K562 (cell line): ENCODE measurements at regions not wholly inside any gene's neighbourhood (a gene's known extent, or its start where the extent isn't known, plus 50 kb on each side); places are given as distances from the start of the nearest gene placed in this dataset.

ENCODE experiments used
- ATAC-seq: fragments of 200-7000 bp; cut with Tn5 transposase; 3 replicates; pipeline ENCODE4 v1.9.1; 2020; ENCODE audit warnings: moderate library complexity
- BruUV-seq: library from RNA; stranded (reverse); fragments of 400-500 nt; replicated peaks from 2 replicates; lab custom pipeline; 2021; lab: Mats Ljungman, UMichigan
- CTCF ChIA-PET: fragments of 300-600 bp; formaldehyde crosslinking; extraction: SDS; loops from one replicate; lab custom pipeline; 2021; ENCODE audit warnings: low intra/inter-chr PET ratio; lab: Yijun Ruan, JAX
- POLR2A ChIA-PET: fragments of 300-600, 350-650 bp; sonication (Branson Sonifier 250); formaldehyde crosslinking; extraction: SDS; loops from one replicate; lab custom pipeline; 2021; ENCODE audit warnings: antibody characterized with exemption, inconsistent platforms; lab: Yijun Ruan, JAX
- DNase-seq, 4 experiments: peaks; one replicate each; pipeline versions ENCODE4 v3.0.0 to v3.0.0-alpha.2; 2011 to 2018; ENCODE audit warnings: low spot score in 3 of 4, mixed read lengths in 3 of 4; ENCODE audit errors: extremely low read depth in 1 of 4
- FAIRE-seq: peaks from 2 replicates; lab custom pipeline; 2011; peaks lifted over from hg19 to GRCh38; lab: Jason Lieb, UNC
- H2AFZ ChIP-seq: 2 replicates; pipeline ENCODE4 v1.6.0; 2011; ENCODE audit warnings: low read depth, low read length, control low read depth, inconsistent platforms
- H3K27ac ChIP-seq: fragments of 200-600 bp; 3 replicates; pipeline ENCODE4 v1.8.0; 2011; ENCODE audit warnings: low read depth, mild to moderate bottlenecking, control low read depth, inconsistent platforms, low read length, moderate library complexity, mixed read lengths; ENCODE audit errors: extremely low read depth
- H3K27me3 ChIP-seq, 2 experiments: fragments of 300-600 bp in 1 of 2; 2 replicates in 1 of 2; 3 replicates in 1 of 2; pipeline versions ENCODE4 v1.6.0 to v1.8.0; 2011; ENCODE audit warnings: inconsistent platforms in 2 of 2, low read length in 2 of 2, mild to moderate bottlenecking in 1 of 2, mixed read lengths in 1 of 2, moderate library complexity in 1 of 2; ENCODE audit not compliant: control insufficient read depth in 2 of 2, insufficient read depth in 2 of 2
- H3K36me3 ChIP-seq: fragments of 300-600 bp; 3 replicates; pipeline ENCODE4 v1.8.0; 2011; ENCODE audit warnings: mild to moderate bottlenecking, low read length, inconsistent platforms; ENCODE audit not compliant: control insufficient read depth, insufficient read depth
- H3K4me1 ChIP-seq, 2 experiments: fragments of 200-600 bp in 1 of 2; replicated peaks in 1 of 2; 2 replicates in 1 of 2; 3 replicates in 1 of 2; pipeline versions ENCODE4 v1.5.1 to v1.8.0; 2011; ENCODE audit warnings: inconsistent platforms in 2 of 2, low read length in 2 of 2, mild to moderate bottlenecking in 1 of 2, mixed read lengths in 1 of 2, moderate library complexity in 1 of 2; ENCODE audit not compliant: control insufficient read depth in 2 of 2, insufficient read depth in 2 of 2
- H3K4me2 ChIP-seq: 2 replicates; pipeline ENCODE4 v1.6.1; 2011; ENCODE audit warnings: low read length, control low read depth, inconsistent platforms, mixed read lengths; ENCODE audit not compliant: insufficient read depth
- H3K4me3 ChIP-seq: fragments of 200-600 bp; sonication (generic), shearing (Covaris generic); 2 replicates; pipeline ENCODE4 v1.5.1; 2016; ENCODE audit warnings: control low read depth, inconsistent platforms
- H3K79me2 ChIP-seq: fragments of 200-600 bp; 3 replicates; pipeline ENCODE4 v1.8.0; 2011; ENCODE audit warnings: low read length, inconsistent platforms; ENCODE audit not compliant: control insufficient read depth, insufficient read depth
- H3K9ac ChIP-seq, 2 experiments: 2 replicates each; pipeline versions ENCODE4 v1.6.0 to v1.6.1; 2011; ENCODE audit warnings: low read depth in 2 of 2, low read length in 2 of 2, control low read depth in 1 of 2, inconsistent platforms in 1 of 2, mild to moderate bottlenecking in 1 of 2, mixed read lengths in 1 of 2; ENCODE audit not compliant: insufficient read depth in 1 of 2
- H3K9me1 ChIP-seq: one replicate; pipeline ENCODE4 v1.6.0; 2011; ENCODE audit warnings: inconsistent platforms, mild to moderate bottlenecking, low read length, moderate library complexity; ENCODE audit not compliant: control insufficient read depth, insufficient read depth
- H3K9me3 ChIP-seq: replicated peaks from 2 replicates; pipeline ENCODE4 v1.5.1; 2011; ENCODE audit warnings: low read depth, low read length, inconsistent platforms; ENCODE audit not compliant: control insufficient read depth, insufficient read depth
- H4K20me1 ChIP-seq: replicated peaks from 2 replicates; pipeline ENCODE4 v1.6.1; 2011; ENCODE audit warnings: low read length, inconsistent platforms, mixed read lengths; ENCODE audit not compliant: control insufficient read depth, insufficient read depth
- BMI1 ChIP-seq: fragments of 150-350 bp; IDR thresholded peaks from 2 replicates; pipeline ENCODE4 v1.6.1; 2014; ENCODE audit warnings: low read length
- EHMT2 ChIP-seq: fragments of 450-650 bp; IDR thresholded peaks from 2 replicates; pipeline ENCODE4 v1.6.1; 2018; ENCODE audit warnings: antibody characterized with exemption
- NCOA6 ChIP-seq: fragments of 450-650 bp; IDR thresholded peaks from 2 replicates; pipeline ENCODE4 v1.6.1; 2017; ENCODE audit warnings: mild to moderate bottlenecking
- STAG1 ChIP-seq: sonication (generic); formaldehyde crosslinking; IDR thresholded peaks from 2 replicates; pipeline ENCODE4 v1.5.0; 2020; ENCODE audit warnings: missing genetic modification reagents, borderline replicate concordance
- ZNF695 ChIP-seq: fragments of 450-650 bp; formaldehyde crosslinking; IDR thresholded peaks from 2 replicates; pipeline ENCODE4 v1.4.0; 2020; ENCODE audit warnings: mild to moderate bottlenecking, moderate library complexity
- WGBS: fragments of 100-300 bp; shearing (Covaris generic); methylation state at CpG from one replicate; pipeline ENCODE4 v1.1.6; 2016; ENCODE audit warnings: low coverage, mixed read lengths; ENCODE audit not compliant: insufficient coverage; ENCODE audit errors: missing lambda C conversion rate; 5-methylcytosine and 5-hydroxymethylcytosine counted together
- in situ Hi-C: fragments of 300-500 bp; cut with MboI; formaldehyde crosslinking; loops from 4 replicates; pipeline ENCODE4 v1.15.0; 2018; ENCODE audit warnings: inconsistent platforms, mixed read lengths
- intact Hi-C: fragments of 100-400 bp; cut with micrococcal nuclease; formaldehyde crosslinking; loops from 2 replicates; pipeline ENCODE4 v1.14.2; 2022

DNA sequence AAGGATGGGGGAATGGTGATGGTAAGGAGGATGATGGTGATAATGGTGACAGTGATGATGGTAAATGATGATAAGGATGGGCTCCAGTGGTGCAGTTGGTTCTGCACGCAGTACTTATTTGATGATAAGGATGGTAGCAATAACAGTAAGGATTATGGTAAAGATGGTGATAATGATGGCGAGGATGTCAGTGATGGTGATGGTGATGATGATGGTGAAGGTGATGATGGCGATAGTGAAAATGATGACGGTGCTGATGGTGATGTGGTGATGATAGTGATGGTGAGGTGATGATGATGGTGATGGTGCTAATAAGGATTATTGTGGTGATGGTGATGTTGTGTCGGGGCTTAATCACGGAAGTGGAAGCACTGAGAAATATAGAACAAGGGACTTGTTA is 103.7 kb downstream of the C16orf95 start:
- in situ Hi-C loops: no loop called here
- peaks cover 0 to 18% of the 10 kb centered on the region in 2 experiments; a peak in 2 of 5 replicates for H3K27me3 ChIP-seq
- H2AFZ ChIP-seq: no peak overlapping the region
- H3K9ac ChIP-seq: no peak overlapping the region
- intact Hi-C loops: no loop called here
- H3K9me1 ChIP-seq: no peaks in the 10 kb centered on the region
- ChIA-PET CTCF (no interaction called here), POLR2A (interaction anchor here (1.0 kb wide), 2 partner anchors 12 to 19 kb away, joined by 3 read pairs; no protein-coding TSS in a partner anchor)
- DNase-seq (no peak), FAIRE-seq (no peak), ATAC-seq (no peak)
- H4K20me1 ChIP-seq: no peaks in the 10 kb centered on the region
- H3K9me3 ChIP-seq: no peaks in the 10 kb centered on the region
- no TSS peak for BruUV-seq
- TF ChIP-seq STAG1 (CRISPR knock-in tag): no peak
- TF ChIP-seq EHMT2: 0 out of 2 replicates have a peak, but pooled peaks have one; percentile 19
- H3K79me2 ChIP-seq: no peaks in the 10 kb centered on the region
- H3K4me2 ChIP-seq: no peak overlapping the region
- H3K4me1 ChIP-seq: peaks cover 0 to 7% of the 10 kb centered on the region in 2 experiments; a peak in 2 of 5 replicates
- no peak overlapping the region for H3K4me3 ChIP-seq
- H3K36me3 ChIP-seq: no peaks in the 10 kb centered on the region
- 13% methylated on average over 6 of the region's 6 CpGs for WGBS
- no peak overlapping the region for H3K27ac ChIP-seq

DNA sequence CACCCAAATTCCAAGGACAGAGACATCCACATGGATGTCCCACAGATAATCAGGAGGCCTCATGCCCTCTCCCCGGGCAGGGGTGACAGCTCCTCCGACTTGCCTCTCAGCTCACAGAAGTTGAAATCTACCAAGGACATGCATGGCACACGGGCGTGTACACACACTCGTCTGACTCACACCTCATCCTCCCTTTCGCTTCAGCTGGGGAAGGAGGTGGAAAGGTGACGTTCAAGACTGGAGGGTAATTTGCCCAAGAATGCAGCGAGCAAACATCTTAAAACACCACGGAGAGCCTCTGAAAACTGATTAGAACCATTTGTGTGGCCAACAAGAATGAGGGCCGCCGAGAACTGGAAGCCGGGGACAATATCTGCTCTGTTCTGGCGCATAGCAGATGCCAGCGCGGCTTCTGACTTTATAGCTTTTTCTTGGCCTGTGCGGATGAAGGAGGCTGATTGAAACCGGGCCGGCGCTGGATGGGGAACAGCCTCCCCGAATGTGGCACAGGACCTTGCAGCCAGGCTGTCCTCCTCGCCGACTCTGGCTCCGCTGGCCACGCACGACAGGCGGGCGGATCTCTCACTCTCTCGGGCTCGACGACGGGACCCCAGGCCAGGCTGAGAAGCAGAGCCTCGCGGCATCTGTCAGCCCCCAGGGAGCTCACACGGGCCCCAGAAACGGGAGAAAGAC is 100.9 kb downstream of the C16orf95 start:
- peaks cover 0 to 7% of the 10 kb centered on the region in 2 experiments; a peak in 2 of 5 replicates for H3K4me1 ChIP-seq
- TF ChIP-seq ZNF695 (CRISPR knock-in tag) (no peak), NCOA6 (no peak), BMI1 (no peak)
- no peak overlapping the region for H2AFZ ChIP-seq
- in situ Hi-C loops (no loop called here), intact Hi-C loops (no loop called here)
- H3K9me3 ChIP-seq: no peaks in the 10 kb centered on the region
- POLR2A ChIA-PET: no interaction called here
- ATAC-seq (no peak), FAIRE-seq (no peak), DNase-seq (no peak)
- no peak overlapping the region for H3K4me2 ChIP-seq
- H3K36me3 ChIP-seq: no peaks in the 10 kb centered on the region
- 45% methylated on average over 33 of the region's 35 CpGs for WGBS
- CTCF ChIA-PET: no interaction called here
- no peaks in the 10 kb centered on the region for H3K79me2 ChIP-seq
- H3K9ac ChIP-seq: no peak overlapping the region
- no peak overlapping the region for H3K4me3 ChIP-seq
- no peaks in the 10 kb centered on the region for H3K9me1 ChIP-seq
- H3K27me3 ChIP-seq: peaks cover 0 to 18% of the 10 kb centered on the region in 2 experiments; a peak in 2 of 5 replicates
- BruUV-seq: no TSS peak
- H4K20me1 ChIP-seq: no peaks in the 10 kb centered on the region
- H3K27ac ChIP-seq: no peak overlapping the region
